HG03139 (cell line): ENCODE measurements at regions not wholly inside any gene's neighbourhood (a gene's known extent, or its start where the extent isn't known, plus 50 kb on each side); places are given as distances from the start of the nearest gene placed in this dataset.

ENCODE experiments used
- ATAC-seq: cut with Tn5 transposase; IDR thresholded peaks from one replicate; pipeline ENCODE4 v1.9.1; 2021; ENCODE audit not compliant: unreplicated experiment

GRCh38 chr11:88448131-88448670, 110.7 kb upstream of the CTSC start:
- no peak for ATAC-seq

- no peak for ATAC-seq
These were observed 109.7 kb upstream of the CTSC start for GRCh38 chr11:88447281-88447680.

GRCh38 chr11:88439356-88439755, 101.8 kb upstream of the CTSC start:
- ATAC-seq = no peak

- no peak for ATAC-seq
These were observed 101.2 kb upstream of the CTSC start for GRCh38 chr11:88438721-88439120.

GRCh38 chr11:88435415-88435814, 97.9 kb upstream of the CTSC start:
- peak; percentile 96 for ATAC-seq

- no peak for ATAC-seq
These were observed 96.9 kb upstream of the CTSC start for GRCh38 chr11:88434333-88434976.

GRCh38 chr11:88433536-88434230, 96.1 kb upstream of the CTSC start:
- no peak for ATAC-seq

- no peak for ATAC-seq
These were observed 94.3 kb upstream of the CTSC start for GRCh38 chr11:88431675-88432341.

- ATAC-seq = no peak
These were observed 91.4 kb upstream of the CTSC start for GRCh38 chr11:88428959-88429358.

GRCh38 chr11:88427719-88428118, 90.2 kb upstream of the CTSC start:
- ATAC-seq = no peak

GRCh38 chr11:88424881-88425280, 87.3 kb upstream of the CTSC start:
- no peak for ATAC-seq

- peak; percentile 82 for ATAC-seq
These were observed 84.0 kb upstream of the CTSC start for GRCh38 chr11:88421530-88421929.

GRCh38 chr11:88420165-88420791, 82.7 kb upstream of the CTSC start:
- no peak for ATAC-seq

- ATAC-seq = no peak
These were observed 81.0 kb upstream of the CTSC start for GRCh38 chr11:88418508-88418907.

GRCh38 chr11:88415495-88415894, 78.0 kb upstream of the CTSC start:
- no peak for ATAC-seq

GRCh38 chr11:88414981-88415413, 77.5 kb upstream of the CTSC start:
- no peak for ATAC-seq

- peak; percentile 46 for ATAC-seq
These were observed 76.9 kb upstream of the CTSC start for GRCh38 chr11:88414385-88414861.

GRCh38 chr11:88411265-88411664, 73.7 kb upstream of the CTSC start:
- ATAC-seq = no peak

GRCh38 chr11:88410656-88411055, 73.1 kb upstream of the CTSC start:
- no peak for ATAC-seq

GRCh38 chr11:88410056-88410455, 72.5 kb upstream of the CTSC start:
- no peak for ATAC-seq

- no peak for ATAC-seq
These were observed 69.3 kb upstream of the CTSC start for GRCh38 chr11:88406876-88407275.
